ENCODE measurements at regions not wholly inside any gene's neighbourhood (a gene's known extent, or its start where the extent isn't known, plus 50 kb on each side); places are given as distances from the start of the nearest gene placed in this dataset.
A peak's percentile ranks its signal among the peaks of the same experiment; 100 is the strongest.

DNA sequence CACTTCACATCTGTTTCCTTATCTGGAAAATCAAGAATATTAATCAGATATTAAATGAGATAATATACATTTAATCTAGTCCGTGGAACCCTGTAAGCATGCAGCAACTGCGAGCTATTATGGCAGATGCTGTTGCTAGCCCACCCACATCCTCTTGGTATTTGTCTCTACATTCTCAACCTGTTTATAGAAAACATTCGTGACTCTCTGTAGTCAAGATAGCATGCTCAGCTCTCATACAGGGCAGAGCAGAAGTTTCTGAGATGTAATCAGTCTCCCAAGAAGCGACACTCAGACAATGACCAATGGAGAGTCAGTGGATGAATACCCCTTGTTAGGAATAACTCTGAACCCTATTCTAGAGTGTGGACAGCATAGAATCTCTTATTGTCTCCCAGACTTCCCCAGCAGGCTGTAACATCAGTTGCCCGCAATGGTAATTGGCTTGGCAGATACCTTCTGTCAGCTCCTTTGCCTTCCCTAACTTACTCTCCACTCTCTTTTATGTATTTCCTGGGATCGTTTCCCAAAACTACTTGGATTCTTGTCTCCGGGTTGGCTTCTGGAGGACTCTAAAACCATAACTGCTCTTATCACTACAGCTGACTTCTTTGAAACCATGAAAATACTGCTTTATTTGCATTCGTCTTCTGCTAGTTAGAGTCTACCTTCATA, 400.7 kb upstream of the TNP1 start:
- no peak for DNase-seq

DNA sequence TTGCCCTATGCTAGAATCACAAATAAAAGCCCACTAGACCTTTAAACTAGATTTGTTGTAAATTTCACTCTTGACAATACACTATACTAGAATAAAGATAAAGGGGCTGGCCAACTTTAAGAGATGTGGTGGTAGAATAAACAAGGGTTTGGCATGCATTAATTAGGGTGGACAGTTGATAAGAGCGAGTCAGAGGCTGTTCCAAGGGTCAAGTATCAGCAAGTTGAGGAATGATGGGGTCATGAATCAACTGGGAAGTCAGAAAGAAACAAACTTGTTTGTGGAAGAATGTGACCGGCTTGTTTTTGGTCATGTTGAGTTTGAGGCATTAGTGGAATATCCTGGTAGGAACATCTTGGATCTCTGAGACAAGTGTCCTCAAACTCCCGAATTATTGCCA, 398.3 kb upstream of the TNP1 start:
- no peak for DNase-seq

DNA sequence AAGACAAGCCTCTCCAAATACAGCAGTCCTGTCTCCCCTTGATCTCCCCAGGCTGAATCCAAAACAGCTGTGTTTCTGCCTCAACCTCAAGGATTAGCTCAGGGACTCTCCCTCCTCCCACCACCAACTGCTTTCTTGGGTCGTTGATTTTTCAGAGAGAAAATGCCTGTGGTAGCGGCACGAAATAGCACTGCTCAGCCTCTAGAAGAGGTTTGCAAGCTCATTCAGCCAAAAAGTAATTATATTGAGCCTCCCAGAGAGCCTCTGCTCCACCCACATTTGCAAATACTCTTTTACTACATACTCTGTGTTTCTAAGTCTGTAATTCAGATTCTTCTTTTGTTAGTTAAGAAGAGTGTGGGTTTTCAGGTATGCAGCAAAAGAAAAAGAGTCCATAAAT, 396.4 kb upstream of the TNP1 start:
- no peak for DNase-seq

DNA sequence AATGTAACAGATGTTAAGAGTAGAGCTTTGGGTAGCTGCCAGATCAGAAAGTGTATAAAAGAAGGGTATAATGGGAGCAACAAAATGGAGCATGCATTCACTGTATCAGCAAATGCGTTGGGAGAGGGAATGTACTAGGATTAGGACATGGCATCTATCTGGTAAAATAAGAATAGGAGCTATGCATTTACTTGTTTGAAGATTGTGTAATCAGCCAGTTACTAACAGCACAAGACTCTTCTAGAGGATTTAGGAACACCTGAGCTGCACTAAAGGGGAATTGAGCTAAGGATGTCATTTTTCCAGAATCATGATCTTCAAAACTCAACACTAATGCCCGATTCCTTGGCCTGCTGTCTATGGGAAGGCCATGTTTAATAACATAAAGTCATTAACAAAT, 394.2 kb upstream of the TNP1 start:
- DNase-seq, result no peak

DNA sequence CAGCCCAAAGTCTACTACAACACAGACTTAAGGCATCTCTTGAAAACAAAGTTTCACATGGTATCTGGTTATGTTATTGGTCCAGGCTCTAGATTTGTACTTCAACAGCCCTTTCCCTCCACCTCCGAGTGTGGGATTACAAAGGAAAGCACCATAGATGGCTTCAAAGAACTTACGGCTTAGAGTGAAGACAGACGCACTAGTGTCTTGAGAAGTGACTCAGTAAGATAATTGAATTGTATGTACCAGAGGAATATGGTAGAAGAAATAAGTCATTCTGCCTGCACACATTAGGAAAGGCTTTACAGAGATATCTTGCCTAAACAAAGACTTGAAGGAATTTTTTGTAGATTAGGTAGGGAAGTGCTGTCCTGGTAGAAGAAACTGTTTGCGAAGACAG, 392.3 kb upstream of the TNP1 start:
- DNase-seq, result no peak

DNA sequence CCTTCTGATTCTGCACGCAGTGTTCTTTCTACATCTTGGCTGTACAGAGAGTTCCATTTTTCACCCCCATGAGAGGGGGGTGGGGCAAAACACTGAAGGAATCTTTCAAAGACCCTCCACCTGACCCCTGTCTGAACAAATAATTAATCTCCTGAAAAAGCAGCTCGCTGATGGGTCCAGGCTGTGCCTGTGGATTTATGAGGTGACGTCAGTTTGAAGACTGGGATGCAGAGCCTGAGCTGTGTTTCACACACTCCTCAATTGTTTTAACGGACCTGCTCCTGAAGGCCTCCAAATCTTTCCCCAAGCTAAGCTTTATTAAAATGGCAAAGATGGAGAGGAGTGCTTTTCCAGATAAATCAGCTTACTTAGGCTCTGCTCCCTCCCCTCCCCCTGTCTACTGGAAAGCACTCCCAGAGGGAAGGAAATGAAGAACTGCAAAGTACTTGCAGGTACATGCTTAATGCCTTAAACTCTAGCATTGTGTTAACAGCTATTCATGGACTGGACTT, 390.2 kb upstream of the TNP1 start:
- DNase-seq, result no peak

DNA sequence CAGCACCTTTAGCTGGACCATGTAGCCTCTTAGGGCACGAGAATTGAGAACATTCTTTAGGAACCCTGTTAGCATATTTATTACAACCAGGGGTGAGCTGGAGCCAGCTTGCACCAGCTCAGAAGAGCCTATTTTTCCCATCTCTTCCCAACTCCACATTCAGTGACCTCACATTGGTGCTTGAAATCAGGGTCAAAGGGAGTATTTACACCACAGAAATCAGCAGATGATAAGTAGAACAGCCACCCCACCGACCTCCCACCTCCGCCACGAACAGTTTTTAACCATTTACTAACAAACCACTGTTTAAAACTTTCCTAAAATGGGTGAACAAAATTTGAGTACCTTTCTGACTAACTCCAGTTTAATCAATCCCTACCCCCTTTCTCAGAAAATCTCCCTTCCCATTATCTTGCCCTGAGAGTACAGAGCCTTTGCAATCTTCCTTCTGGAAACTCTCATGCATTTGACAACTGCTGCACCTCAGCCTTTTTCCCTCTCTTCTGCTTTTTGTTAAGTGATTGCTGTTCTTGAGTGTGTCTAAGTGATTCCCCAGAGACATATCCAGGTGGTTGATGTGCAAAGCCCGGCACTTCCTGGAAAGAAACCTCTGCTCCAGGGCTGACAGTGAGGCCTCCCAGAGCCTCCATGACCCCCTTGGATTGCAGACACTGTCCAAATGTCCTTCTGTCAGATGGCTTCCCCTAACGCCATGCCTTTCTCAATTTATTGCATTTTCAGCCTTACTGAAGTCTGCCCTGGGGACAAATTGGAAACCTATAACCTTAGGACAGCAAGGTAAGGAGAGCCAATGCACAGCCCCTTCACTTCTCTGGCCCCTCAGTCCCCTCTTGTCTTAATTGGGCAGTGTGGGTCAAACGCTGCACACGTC, 389.5 kb upstream of the TNP1 start:
- DNase-seq, result no peak

DNA sequence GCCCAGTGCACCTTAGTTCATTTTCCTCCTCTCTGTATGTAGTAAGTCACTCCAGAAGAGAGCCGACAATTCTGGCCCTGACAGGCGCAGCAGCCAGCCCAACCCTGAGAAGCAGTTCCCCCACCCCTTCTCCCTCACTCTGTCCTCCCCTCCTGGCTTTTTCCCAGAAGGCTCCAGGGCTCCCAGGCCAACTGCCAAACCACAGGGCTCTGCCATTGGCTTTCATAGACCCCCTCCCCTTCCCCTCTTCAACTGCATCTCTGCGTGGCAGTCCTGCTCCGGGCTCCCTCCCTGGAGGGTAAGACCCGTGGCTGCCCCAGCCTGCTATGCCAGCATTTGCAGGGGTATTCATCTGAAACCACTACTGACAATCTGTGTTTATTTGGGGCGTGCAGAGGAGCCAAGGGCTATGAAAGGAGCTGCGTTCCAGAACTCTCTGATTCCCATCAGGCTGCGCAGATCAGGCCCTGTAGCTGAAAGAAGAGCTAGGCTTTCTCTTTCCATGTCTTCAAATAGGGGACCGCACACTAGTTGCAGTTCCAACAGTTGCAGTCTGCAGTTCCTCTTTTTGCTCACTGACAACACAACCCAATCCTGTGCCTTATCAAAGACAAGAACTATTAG, 388.6 kb upstream of the TNP1 start:
- no peak for DNase-seq

DNA sequence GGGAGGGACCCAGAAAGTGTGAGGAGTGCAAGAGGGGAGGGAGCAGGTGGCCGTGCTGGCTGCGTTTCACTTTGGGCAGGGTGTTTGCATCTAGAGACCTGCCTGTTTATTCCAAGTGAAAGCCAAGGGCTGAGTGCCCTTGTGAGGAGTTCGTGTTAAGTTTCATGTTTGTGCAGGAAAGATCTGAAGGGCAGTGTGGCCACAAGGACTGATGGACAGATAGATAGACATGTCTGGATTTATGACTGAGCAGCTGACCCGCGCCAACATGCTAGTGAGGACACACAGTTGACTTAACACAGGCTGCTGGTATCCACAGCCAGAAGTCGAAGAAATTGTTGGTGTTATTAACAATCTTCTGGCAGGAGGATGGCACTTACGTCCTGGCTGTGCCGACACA, 387.6 kb upstream of the TNP1 start:
- DNase-seq, result no peak

DNA sequence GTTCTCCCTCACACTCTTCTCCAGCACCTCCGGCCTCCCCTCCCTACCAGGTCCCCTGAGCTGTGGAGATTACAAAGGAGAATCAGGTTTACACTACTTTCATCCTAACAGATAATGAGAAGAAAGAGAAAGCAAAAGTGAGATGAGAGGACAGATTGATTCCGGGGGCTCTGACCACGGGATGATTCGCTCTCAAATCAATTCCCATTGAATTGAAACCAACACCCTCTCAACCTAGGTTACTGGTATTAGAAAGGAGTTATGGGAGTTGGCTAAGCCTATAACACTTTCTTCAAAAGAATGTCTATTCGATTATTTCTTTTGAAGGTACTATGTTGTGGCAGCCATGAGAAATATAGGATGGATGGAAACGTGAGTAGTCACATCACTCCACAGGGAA, 386.2 kb upstream of the TNP1 start:
- DNase-seq, result no peak

DNA sequence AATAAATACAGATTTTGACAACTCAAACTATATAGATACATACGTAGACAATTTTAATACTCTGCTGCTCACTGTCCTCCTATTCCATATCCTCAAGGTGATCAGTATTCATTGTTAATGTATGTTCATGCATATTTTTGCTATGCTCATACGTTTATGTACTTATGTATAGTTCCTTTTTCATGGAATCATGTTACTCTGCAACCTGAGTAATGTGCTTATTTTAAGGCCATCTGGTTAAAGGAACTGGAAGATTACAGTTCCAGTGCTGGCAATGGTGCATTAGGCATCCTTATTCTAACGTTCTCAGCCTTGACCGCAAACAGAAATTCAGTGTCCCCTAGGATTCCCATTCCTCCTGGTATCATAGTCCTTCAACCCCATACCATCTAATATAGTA, 385.0 kb upstream of the TNP1 start:
- DNase-seq, result no peak

DNA sequence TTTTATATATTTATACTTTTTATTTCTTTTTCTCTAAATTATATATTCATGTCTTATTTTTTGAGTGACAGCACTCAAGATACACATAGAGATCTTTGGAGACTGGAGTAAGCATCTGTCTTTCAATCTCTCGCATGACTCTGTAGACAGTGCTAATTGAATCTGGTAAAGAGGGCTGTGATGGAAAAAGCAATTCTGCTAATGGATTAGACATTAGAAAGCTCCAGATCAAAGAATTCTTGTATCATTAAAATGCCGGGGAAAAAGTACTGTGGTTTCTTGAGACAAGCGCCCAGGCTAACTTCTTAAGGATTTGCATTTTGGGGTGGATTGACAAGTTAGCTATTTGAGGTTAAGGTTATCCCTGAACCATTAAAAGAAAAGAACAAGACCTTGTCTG, 383.1 kb upstream of the TNP1 start:
- DNase-seq, result no peak

DNA sequence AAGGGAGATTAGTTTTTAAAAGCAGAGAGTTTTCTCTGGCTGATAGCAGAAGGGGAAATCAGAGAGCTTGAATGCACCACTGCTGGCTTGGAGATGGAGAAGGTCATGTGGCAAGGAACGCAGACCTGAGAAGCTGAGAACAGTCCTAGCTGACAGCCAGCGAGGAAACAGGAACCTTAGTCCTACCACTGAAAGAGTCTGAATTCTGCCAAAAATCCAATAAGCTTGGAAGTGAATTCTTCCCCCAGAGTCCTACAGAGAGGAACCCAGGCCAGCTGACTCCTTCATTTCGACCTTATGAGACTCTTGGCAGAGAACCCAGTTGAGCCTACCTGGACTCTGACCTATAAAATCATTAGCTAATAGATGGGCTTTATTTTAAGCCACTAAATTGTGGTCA, 371.9 kb upstream of the TNP1 start:
- DNase-seq, result no peak

DNA sequence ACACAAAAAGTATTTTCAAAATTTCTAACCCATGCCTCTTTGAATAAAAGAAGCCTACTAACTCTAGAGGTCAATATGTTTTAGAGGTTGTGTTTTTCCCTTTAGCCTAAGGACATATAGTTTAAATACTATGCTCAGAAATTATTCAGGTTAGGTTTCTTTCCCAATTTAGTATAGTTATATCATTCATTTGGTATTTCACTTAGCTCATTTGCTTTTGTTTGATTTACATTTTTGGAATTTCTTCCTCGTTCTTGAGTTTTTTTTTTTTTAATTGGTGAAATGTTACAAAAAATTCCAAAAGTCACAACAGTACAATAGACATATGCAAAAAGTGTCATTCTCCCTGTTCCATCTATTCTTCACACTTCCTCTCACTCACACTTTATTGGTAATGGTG, 371.3 kb upstream of the TNP1 start:
- DNase-seq, result no peak

DNA sequence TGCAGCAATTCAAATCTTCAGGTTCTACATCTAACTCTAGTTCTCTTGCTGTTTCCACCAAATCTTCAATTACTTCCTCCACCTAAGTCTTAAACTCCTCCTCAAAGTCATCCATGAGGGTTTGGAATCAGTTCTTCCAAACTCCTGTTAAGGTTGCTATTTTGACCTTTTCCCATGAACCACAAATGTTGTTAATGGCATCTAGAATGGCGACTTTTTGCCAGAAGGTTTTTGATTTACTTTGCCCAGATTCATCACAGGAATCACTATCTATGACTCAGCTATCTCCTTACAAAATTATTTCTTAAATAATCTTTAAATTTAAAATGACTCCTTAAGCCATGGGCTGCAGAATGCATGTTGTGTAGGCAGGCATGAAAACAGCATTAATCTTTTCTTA, 368.9 kb upstream of the TNP1 start:
- DNase-seq, result no peak

DNA sequence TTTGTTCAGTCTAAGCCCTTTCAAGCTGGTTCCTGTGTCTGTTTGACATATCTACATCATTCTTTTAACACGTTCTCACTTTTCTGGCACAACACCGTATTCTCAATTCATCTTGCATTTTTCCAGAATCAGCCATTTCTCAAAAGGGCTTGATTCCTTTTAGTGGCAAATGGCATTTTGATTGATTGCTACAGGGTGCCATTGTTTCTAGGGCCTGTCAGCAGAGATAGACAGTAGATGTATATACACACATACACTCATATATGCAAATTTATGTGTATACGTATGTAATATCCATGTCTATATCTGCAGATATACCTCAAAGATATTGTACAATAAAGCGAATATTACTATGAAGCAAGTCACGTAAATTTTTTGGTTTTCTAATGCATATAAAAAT, 367.9 kb upstream of the TNP1 start:
- DNase-seq, result no peak

DNA sequence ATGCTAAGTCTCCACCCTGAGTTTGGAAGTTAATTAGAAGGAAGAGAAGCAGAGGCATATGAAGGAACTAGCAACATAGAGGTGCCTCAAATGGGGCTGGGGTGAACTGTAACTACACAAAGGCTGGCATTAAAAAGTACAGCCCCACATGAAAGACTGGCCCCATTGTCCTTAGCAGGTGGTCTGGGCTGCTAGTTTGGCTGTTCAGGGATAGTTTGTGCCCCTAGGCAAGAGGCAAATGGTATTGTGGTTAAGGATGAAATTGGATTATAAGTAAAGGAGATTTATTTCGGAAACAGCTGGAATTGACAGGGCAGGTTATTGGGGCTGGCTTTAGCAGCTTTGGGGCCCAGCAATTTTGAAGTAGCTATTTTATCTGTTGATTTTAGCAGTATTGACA, 365.7 kb upstream of the TNP1 start:
- no peak for DNase-seq

DNA sequence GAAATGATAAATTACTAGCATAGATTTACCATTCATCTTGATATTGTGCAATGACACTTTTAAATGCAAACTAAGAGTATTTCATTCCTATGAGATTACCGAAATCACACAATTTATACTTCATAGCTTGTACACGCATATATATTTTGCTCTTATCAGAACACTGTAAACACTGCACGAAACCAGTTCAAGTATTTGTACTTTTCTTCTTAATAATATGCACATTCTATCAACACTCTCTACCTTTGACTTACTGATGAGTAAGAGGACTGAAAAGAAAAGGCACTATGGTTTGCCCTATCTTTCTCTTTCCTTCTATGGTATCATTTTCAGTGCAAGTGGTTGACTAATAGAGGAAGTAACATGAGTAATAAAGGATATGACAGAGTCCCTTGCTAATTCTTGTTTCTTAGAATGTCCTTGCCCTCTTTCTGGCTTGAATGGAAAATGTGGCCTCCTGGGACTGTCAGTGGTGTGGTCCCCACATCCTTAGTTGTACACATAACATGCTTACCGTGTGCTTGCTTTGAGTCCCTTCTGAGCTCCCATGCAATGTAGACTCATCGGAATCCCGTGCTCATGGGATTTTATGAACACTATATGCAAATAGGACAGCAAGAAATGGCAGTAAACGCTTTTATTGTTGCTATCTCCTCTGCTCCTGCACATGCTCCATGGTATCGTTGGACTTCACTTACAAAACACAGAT, 363.5 kb upstream of the TNP1 start:
- DNase-seq, result peak; percentile 28

DNA sequence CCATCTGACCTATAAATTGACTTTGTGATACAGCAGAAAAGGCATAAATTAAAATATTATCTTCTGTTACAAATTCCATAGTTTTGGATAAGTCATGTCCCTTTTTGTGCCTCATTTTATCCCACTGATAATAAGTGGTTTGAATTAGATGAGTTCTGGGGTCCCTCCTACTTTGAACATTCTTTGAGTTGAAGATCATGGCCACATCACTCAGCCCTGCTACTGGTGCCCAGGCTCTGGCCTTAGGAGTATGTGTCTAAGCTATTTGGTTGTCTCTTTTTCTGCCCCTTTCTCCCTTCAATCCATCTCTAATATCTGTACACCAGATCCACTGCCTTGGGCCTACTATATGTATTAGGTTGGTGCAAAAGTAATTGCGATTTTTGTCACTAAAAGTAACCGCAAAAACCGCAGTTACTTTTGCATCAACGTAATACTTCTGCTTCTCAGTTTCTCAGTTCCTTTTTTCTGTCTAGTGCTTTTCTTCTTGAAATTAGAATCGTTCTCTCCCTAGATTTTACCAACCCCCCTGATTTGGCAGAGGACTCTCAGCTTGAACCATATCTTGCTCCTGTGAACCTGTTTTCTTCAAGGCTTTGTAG, 362.5 kb upstream of the TNP1 start:
- DNase-seq, result no peak

DNA sequence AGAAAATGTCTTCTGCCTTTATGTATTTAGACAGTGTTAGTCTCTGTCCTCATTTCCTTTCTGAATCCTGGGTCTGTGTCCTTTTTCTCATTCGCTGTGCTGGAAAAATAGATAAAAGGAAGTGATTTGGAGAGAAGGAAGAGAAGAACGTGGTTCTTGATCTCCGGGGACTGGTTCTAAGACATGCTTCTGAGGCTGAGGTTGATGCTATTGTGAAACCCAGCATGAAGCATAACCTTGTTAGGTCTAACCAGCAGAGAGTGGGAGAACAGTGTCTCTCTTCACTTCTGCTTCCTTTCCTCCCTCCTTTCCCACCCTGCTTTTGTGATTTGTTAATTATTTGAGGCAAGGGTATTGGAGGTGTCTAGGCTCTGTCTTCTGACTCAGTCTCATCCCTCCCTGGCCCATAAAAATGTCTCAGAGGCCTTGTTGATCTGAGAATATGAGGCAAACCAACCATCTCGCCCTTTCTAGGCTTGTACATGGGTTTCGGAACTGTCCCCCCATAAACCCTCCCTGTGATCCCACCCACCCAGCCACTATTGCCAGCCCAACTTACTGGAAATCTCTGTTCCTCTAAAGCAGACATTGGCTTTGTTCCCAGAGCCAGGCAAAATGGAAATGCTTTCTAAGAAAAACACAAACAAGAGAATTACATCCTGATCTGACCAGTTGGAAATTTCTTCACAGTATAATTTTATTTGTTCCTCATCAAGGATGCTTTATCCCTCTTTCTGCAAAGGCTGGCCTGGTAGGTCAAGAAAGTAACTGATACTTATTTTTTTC, 360.6 kb upstream of the TNP1 start:
- DNase-seq, result no peak

DNA sequence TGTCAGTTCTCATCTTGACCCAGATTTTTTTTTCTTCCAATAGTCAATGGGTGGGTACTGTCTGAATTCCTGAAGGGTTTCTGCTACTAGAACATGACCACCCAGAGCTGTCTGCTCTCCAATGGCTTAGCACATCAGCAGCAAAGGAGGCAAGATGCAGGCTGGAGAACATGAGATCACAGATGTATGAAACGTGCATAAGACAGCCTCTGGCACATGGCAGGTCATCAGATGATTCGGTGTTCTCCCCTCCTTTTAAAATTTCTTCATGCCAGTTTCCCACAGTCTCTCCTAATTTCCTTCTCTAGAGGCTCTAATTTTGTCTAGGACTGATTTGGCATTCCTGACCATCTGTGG, 359.3 kb upstream of the TNP1 start:
- no peak for DNase-seq
